Amniotic epithelial cell (primary cell): ENCODE measurements at regions not wholly inside any gene's neighbourhood (a gene's known extent, or its start where the extent isn't known, plus 50 kb on each side); places are given as distances from the start of the nearest gene placed in this dataset.
"Not testable (repeated sequence)": the region's sequence is repeated elsewhere in the genome, so short reads cannot be mapped to it uniquely, and the experiment has no call there.

Source experiments
- DNase-seq: peaks from one replicate; pipeline ENCODE4 v3.0.0-alpha.2; 2010; ENCODE audit warnings: low read depth

DNA sequence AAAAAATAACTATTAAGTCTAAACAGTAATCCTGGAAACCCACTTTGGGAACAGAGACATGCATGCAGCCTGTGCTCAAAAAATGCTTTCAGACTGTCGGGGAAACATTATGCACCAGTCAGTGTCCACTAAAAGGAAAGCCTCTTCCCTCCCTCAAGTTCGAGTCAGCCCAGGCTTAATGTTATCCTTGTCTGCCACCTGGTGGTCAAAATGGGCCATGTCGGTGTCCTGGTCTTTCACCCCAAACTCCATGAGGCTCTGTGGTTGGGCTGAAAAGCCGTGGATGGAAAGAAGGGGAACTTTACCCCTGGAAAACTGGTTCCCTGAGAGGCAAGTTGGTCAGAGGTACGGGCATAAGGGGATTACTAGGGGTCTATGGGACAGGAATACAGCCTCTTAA is 88.4 kb upstream of the ZNF492 start:
- no peak for DNase-seq

DNA sequence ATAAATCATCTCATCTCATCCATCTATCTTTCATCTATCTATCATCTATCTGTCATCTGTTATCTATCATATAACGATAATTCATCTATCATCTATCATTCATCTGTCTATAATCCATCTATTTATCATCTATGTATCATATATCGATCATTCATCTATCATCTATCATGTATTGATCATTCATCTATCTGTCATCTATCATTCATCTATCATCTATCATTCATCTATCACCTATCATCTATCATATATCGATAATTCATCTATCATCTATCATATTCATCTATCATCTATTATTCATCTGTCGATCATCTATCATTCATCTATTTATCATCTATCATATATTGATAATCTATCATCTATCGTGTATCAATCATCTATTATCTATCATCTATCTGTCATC is 100.4 kb upstream of the ZNF492 start:
- no peak for DNase-seq

DNA sequence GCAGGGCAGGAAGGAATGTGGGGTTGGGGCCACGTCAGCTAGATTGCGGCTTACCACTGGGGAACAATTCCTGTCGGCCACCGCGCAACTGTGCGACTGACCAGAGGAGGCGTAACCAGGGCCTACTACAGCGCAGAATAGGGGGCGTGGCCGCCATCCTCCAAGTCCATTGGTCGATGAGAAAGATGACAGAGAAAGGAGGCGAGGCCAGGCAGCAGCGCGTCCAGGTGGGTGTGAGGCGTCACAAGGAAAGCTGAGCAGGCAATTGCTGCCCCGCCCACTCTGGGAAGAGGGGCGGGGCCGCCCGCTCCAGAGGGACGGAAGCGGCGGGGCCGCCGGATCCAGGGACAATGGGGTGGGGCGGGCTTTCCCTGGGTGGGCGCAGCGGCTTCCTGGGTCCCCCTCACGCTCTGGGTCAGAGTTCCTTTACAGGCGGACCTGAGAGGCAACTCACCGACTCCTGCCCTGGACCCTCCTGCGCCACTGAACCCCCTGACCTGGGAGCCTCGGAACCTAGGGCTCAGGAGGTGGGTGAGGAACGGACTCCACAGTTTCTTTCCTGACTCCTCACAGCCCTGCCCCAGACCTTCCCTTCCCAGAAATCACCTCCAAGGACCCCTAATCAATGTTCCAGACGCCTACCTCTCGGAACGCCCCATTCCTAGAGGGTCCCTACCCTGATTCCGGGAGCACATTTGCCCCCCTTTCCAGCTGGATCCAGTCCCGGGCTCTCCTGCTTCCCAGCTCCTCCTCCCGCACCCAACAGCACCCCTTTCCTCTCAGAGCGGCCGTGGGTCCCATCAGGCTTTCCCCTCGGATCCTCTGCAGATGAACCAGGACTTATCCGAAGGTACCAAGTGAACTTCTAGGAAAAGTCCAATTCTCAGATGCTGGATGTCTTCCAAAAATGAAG is 101.5 kb upstream of the ZNF492 start:
- no peak for DNase-seq

DNA sequence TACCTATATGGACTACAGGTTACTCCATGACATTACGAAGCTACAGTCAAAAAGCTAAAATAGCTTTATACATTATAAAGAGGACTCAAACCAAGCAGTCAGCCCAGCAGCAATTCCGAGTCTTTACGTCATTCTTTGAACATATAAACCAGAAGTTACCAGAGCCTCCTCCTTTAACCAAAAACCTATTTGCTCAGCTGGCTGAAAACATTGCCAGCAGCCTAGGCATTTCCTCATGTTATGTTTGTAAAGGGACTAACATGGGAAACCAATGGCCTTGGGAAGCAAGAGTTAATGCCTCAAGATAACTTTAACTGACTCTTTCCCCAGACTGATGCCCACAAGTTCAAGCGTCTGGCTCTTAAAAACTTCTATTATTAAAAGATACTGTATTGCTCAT is 104.1 kb upstream of the ZNF492 start:
- DNase-seq: no peak

DNA sequence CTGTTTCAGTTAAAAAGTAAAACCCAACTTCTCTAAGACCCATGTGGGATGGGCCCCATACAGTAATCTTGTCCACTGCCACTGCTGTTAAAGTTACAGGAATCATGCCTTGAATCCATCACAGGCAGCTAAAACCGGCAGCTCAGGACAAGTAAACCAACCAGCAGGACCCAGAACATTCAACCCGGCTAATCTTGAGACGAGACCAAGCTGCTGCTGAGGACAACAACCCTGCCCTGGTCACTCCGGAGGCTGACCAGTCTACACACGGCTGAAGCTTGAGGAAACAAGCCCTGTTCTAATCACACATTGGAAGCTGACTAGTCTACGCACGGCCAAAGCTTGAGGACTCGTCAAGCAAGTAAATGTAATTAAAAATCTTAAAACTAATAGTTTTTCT is 105.2 kb upstream of the ZNF492 start:
- DNase-seq: no peak

DNA sequence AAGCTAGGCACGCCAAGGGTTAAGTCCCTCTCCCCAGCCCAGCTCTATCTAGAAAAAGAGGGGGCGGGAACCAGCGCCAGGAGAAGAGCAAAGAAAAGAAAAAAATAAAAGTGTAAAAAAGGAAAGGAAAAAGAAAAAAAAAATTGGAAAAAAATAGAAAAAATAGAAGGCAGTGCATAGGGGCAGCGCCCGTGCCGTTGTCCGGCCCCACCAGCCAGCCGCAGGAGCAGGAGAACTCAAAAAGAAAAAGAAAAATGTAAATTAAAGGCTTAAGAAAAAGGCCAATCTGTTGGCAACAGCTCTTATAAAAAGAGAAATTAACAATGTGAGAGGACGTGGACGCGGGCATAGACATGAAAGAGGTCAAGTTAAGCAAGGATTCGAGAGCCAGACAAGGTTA is 105.4 kb upstream of the ZNF98 start:
- DNase-seq: no peak

DNA sequence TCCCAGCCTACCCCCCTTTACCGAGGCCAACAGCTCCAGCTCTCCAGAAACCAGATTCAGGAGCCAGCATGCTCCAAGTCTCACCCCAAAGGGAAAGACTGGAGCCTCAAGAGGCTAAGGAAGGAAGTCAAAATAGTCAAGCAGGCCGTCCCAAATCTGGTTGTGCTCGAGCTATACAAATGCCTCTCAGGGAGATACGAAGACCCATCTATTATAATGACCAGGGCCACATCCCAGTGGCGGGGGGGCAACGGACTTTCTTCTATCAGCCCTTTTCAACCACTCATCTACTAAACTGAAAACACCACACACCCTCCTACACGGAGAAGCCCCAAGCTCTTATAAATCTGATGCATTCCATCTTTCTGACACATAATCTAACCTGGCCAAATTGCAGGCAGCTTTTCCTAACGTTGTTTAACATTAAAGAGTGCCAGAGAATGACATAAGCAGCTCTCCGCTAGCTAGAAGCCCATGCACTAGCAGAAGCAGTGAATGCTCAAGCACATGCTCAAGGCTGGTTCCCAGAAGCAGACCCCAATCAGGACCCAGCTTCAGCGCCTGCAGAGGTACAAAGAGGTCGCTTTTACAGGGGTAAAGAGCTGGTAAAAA is 104.6 kb upstream of the ZNF98 start:
- no peak for DNase-seq

DNA sequence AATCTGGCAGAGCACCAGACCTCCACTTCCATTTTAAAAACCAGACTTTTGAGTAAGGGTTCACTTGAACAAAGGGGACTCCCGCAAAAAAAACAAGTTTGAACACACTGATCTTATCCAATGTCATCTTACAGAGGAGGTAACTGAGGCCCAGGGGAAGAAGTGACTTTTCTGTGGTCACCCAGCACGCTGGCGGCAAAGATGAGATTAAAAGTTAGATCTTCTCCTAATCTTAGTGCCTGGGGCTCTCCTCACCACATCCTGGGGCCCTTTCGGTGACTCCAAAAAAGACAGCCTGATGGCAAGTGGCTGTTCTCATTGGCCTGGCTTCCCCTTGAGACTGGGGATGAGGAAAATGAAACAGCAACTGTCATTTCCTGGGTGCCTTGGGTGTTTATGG is 101.8 kb upstream of the ZNF98 start:
- DNase-seq: no peak

DNA sequence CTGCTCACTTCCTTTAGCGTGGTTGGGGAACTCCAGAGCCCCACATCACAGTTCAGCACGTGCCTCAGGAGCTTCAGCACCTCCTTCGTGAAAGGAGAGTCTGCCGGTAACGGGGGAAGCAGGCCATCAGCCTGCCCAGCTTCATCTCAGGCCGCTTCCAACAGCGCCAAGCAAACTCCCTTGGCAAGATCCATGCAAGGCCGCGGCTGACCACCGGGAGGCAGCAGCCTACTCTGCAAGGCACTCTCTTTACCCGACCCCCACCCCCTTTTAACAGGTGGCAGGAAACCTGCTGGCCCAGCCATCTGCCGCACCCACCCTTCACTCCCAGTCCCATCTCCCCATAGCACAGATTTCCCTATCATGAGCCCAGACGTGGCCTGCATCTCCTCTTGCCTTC is 97.4 kb upstream of the ZNF98 start:
- not testable (repeated sequence) for DNase-seq

DNA sequence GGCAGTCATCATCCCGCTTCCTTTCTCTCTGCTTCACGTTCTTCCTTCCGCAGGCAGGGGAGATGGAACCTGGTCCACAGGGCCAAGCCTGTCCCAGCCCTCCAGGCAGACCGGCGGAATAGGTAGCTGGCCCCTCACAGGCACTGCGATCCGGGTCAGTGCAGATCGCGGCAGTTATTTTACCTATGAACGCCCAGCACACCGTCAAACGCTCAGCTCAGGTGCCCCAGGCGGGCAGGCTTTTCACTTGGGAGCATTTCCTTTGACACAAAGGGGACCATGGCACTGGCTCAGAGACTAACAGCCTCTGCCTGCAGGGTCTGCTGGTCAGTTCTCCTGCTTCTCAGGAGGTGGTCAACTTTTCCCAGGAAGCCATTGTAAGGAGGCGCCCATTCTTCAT is 97.0 kb upstream of the ZNF98 start:
- no peak for DNase-seq

DNA sequence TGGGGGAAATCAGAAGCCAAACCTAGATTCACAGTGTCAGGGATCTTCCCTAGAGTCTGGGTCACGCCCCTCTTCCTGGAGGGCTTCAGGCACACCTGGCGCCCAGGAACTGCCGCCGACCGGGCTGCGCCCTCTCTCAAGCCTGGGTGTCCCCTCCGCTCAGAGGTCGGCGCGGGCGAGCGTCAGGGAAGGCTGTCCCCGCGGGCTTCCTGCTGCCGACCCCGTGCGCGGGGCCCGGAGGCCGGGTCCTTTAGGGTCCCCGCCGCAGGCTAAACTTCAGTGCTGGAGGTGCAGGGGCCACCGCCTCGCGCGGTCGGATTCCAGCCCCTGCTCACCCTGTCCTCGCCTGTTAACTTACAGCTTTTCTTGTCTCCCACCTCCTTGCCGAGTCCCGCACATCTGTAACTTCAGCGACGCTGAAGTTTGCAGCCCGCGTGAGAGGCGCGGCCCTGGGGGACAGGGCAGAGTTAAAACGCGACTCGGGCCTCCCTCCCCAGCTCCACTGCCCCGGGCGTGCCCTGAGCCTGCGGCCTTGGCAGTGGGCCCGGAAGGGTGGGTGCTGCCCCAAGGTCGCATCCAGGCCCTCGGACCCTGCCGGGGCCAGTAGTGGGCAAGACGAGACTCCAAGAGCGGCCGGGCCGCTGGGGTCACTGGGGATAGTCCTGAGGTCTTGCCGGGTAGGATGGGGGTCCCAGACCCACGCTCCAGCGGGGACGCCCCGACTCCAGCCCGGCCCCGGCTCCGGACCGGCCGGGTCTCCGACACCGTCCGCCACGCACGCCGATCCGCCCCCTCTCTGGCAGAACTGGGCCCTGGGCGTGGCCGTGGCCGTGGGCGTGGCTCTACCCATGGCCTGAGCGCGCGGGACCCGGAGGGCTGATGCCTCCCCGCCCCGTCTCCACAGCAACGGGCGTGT is 95.6 kb upstream of the ZNF98 start:
- DNase-seq: no peak

DNA sequence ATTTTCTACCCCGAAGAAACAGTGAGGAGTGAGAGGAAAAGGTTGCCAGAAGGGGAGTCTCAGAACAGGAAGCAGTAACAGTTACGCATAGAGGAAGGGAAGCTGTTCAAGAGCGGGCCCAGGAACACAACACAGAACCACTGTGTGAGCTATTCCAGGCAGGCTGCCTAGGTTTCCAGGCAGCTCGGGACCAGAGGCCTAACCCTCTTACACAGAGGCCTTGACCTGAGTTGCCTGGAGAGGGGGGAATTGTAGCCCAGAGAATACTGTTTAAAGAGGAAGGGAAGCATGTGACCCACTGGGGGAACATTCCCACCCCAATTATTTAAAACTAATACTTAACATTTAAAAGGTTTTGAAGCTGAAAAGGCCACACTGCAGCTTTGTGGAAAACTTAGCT is 93.3 kb upstream of the ZNF98 start:
- no peak for DNase-seq

DNA sequence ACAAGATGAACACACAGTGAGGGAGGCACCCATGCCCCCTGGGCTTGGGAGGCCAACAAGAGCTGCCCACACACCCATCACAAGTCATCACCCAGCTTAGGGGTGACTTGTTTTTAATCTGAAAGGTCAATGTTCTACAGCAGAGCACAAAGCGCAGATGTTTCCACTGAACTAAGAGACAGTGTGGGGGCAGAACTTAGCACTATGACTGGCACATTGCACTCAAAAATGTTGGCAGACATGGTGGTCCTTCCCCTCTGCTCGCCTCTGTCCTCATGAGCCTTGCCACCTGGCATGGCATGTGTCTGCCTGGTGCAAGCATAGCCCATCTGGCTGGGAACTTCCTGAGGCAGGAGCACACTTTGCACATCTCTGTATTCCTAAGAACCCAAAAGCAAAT is 81.4 kb upstream of the ZNF98 start:
- DNase-seq: no peak

DNA sequence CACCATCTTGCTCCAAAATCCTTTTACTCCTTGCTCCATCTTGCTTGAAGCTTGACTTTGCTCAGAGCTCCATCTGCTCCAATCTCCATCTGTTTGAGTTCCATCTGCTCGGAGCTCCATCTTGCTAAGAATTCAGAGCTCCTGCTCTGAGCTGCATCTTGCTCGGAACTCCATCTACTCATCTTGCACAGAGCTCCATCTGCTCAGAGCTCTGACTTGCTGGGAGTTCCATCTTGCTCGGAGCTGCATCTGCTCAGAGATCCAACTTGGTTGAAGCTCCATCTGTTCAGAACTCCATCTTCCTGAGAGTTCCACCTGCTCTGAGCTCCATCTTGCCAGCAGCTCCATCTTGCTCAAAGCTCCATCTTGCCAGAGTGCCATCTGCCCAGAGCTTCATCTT is 80.6 kb upstream of the ZNF98 start:
- DNase-seq: no peak

DNA sequence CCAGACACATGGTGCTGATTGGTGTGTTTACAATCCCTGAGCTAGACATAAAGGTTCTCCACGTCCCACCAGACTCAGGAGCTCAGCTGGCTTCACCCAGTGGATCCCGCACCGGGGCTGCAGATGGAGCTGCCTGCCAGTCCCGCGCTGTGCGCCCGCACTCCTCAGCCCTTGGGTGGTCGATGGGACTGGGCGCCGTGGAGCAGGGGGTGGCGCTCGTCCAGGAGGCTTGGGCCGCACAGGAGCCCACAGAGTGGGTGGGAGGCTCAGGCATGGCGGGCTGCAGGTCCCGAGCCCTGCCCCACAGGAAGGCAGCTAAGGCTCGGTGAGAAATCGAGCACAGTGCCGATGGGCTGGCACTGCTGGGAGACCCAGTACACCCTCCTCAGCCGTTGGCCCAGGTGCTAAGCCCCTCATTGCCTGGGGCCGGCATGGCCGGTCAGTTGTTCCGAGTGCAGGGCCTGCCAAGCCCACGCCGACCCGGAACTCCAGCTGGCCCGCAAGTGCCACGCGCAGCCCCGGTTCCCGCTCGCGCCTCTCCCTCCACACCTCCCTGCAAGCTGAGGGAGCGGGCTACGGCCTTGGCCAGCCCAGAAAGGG is 76.8 kb upstream of the ZNF98 start:
- not testable (repeated sequence) for DNase-seq

DNA sequence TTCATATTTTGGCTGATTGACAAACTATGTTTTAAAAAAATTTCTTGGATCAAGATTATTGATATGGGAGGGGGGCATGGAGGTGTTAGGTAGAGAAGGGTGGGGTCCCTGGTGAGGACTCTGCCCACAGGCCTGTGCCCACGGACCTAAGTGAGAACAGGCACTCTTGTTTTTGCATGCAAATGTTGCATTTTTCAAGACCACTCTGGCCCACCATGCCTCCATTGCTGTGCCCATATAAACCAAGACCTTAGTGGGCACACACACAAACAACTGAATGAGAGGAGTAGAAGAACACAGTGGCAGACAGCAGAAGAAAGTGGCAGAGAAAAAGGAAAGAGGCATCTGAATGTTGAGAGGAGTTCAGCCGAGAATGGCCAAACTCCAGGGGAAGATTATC is 69.6 kb upstream of the ZNF98 start:
- DNase-seq: no peak

DNA sequence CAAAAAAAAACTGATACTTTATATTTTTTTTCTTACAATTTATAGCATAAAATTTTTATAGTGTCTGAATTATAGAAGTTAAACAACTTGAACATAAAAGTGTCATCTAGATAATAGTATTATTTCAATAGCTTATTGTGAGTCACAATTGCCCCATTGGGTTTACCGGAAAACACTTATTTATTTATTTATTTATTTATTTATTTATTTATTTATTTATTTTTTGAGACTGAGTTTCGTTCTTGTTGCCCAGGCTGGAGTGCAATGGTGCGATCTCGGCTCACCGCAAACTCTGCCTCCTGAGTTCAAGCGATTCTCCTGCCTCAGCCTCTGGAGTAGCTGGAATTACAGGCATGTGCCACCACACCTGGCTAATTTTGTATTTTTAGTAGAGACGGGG is 61.4 kb upstream of the ZNF98 start:
- not testable (repeated sequence) for DNase-seq

DNA sequence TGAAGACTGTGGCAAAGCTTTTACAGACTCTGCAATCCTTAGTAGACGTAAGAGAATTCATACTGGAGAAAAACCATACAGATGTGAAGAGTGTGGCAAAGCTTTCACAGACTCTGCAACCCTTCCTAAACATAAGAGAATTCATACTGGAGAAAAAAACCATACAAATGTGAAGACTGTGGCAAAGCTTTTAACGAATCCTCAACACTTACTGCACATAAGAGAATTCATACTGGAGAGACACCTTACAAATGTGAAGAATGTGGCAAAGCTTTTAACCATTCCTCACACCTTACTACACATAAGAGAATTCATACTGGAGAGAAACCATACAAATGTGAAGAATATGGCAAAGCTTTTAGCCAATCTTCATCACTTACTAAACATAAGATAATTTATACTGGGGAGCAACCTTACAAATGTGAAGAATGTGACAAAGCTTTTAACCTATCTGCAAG is 50.1 kb upstream of the ZNF98 start:
- peak; percentile 1 for DNase-seq
